HT-29 (cell line): ENCODE measurements at regions not wholly inside any gene's neighbourhood (a gene's known extent, or its start where the extent isn't known, plus 50 kb on each side); places are given as distances from the start of the nearest gene placed in this dataset.
"Not testable (repeated sequence)": the region's sequence is repeated elsewhere in the genome, so short reads cannot be mapped to it uniquely, and the experiment has no call there.

ENCODE experiments used
- DNase-seq: peaks from one replicate; pipeline ENCODE4 v3.0.0-alpha.2; 2015; ENCODE audit warnings: low spot score

DNA sequence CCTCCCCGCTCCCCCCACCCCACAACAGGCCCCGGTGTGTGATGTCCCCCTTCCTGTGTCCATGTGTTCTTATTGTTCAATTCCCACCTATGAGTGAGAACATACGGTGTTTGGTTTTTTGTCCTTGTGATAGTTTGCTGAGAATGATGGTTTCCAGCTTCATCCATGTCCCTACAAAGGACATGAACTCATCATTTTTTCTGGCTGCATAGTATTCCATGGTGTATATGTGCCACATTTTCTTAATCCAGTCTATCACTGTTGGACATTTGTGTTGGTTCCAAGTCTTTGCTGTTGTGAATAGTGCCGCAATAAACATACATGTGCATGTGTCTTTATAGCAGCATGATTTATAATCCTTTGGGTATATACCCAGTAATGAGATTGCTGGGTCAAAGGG, 104.3 kb downstream of the MTPN start:
- not testable (repeated sequence) for DNase-seq

DNA sequence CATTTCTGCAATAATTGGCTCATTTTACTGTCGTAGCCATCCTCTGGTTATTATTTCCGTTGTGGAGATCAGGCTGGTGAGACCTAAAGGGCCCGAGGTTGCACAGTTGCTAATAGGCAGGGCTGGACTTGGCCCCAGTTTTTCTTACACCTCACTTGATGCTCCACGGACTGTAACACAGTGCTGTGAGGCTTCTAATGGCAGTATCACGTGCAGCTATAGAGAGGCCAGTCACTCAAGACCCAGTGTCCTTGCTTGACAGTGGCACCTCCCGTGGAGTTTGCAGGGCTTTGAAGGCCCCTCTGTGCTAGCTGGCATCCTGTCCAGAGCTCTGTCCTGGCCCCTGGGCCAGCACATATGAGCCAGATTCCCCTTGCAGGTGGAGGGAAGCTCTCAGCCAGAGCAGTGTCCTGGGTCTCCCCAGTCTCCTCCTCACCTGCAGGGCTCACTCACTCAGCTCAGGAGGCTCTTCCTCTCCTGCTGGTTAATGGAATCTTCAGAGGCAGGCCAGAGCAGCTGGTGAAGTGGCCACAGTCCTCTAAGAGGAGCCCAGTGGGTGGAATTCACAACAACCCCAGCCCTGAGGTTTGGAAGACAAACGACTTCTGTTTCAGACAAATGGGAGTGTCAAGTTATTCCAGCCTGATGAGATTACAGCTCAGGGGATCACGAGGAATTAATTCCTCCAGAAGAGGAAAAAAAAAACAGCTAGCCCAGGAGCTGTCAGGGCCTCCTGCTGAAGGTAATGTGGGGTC, 114.2 kb upstream of the FAM180A start:
- no peak for DNase-seq

- DNase-seq, result no peak
Measured at GRCh38 chr7:135859538-135859937, 110.9 kb upstream of the FAM180A start.

- DNase-seq, result no peak
Measured at GRCh38 chr7:135858851-135859250, 110.2 kb upstream of the FAM180A start.

GRCh38 chr7:135858379-135858778, 109.8 kb upstream of the FAM180A start:
- no peak for DNase-seq

- DNase-seq, result no peak
Measured at GRCh38 chr7:135857519-135858274, 109.1 kb upstream of the FAM180A start.

GRCh38 chr7:135856356-135857144, 107.9 kb upstream of the FAM180A start:
- no peak for DNase-seq

GRCh38 chr7:135855846-135856245, 107.2 kb upstream of the FAM180A start:
- DNase-seq, result no peak

GRCh38 chr7:135853499-135853898, 104.9 kb upstream of the FAM180A start:
- DNase-seq, result no peak

DNA sequence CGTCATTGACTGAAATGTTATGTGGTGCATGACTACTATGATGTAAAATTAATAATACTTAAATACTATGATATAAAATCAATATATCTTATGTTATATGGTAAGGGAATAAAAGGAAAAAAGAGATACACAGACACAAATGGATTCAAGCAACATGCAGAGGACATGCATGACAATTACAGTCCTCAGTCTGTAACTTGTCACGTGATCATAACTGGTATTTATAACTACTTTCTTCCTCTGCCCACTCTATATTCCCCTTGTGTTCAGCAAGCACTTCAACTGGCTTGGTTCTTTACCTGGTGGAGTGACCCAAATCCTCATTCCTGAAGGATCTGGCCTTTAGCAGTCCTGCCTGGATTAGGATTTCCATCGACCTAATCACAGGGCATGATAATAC, 104.4 kb upstream of the FAM180A start:
- no peak for DNase-seq

- DNase-seq, result no peak
Measured at GRCh38 chr7:135847242-135847641, 98.6 kb upstream of the FAM180A start.

- DNase-seq, result no peak
Measured at GRCh38 chr7:135846339-135846738, 97.7 kb upstream of the FAM180A start.

GRCh38 chr7:135845415-135846075, 96.9 kb upstream of the FAM180A start:
- no peak for DNase-seq

DNA sequence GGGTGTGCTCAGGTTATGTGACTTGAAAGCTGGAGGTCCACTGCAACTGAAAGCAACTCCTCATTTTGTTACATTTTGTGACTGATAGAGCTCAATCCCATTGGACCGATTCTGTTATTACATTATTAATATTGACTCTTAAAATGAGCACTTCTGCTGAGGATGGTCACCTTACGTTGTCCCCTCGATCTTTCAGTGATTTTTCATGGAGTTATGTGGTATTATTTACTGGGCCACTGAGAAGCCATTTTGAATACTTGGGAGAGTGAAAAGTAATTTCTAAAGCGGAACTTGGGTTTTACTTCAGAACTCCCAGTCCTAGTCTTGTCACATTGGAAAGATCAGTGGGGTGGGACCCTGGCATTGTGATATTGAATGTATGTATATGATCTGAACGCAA, 96.3 kb upstream of the FAM180A start:
- no peak for DNase-seq

DNA sequence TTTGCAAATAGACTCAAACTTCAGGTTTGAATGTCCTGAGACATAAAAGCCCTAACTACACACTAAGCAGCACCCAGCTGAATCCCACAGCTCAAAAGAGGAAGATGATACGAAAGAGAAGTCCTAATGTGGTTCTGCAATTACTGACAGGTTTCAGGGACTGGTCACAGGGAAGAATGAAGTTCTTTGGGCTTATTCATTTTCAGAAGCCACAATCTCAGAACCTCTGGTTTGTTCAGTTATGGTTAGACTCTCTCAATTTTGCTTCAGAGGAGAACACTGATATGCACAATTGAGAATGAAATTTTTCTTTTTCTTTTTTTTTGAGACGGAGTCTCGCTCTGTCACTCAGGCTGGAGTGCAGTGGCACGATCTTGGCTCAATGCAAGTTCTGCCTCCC, 94.6 kb upstream of the FAM180A start:
- no peak for DNase-seq

- DNase-seq, result no peak
Measured at GRCh38 chr7:135842446-135843179, 94.0 kb upstream of the FAM180A start.

DNA sequence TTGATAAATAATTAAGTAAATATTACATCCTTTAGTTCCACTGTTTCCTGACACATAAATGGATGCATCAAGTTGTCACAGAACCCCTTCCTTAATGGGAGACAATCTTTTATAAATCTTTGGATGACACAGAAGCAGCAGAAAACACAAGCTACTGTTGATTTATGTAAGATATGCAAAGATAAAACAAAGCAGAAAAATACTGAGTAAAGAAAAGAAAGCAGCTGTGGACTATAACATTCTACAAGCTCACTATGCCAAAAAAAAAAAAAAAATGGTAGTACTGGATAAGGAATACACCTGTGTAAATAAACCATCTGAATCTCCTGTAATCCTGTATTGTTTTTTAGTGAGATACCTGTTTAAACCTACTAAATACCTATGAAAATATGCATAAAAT, 92.0 kb upstream of the FAM180A start:
- no peak for DNase-seq

GRCh38 chr7:135837675-135838074, 89.1 kb upstream of the FAM180A start:
- DNase-seq, result no peak

DNA sequence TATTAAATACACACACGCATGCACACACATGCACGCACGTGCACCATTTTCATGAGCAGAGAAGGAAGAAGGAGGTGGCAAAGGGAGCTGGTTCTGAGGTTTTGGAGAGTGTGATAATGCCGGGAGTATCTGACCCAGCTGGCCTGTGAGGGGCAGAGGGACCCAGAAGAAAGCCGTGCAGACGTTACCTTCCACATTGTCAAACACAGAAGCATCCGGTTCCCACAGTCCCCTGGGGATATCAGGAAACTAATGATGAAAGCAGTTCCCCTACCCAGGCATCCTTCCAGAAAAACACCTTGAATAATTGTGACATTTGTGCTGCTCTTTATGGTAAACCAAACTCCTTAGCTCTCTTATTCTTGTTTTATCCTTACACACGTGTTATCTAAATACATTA, 85.7 kb upstream of the FAM180A start:
- no peak for DNase-seq

DNA sequence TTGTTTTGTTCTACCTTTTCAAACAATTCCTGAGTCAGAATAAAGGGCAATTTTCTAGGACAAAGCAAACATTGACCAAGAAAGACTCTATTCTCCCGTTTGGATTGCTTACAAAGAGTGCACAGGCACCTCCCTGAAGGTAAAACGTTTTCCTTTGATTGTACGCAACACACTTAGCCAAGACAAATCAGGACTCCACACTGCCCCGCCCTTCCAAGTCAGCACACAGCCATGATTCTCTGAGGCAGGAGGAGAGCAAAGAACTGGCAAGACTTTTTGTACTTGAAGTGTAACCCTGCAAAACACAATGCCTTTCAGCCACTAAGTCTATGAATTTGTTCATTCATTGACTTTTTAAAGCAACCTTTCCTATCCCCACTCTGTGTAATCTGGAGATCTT, 85.0 kb upstream of the FAM180A start:
- DNase-seq, result no peak
